ENCODE measurements at regions not wholly inside any gene's neighbourhood (a gene's known extent, or its start where the extent isn't known, plus 50 kb on each side); places are given as distances from the start of the nearest gene placed in this dataset.
"Not testable (repeated sequence)": the region's sequence is repeated elsewhere in the genome, so short reads cannot be mapped to it uniquely, and the experiment has no call there.

- DNase-seq (ENCODE audit: low read depth), result peak; percentile 76
- no peaks in the 10 kb centered on the region for H3K27me3 ChIP-seq (replicated peaks; ENCODE audit: control insufficient read depth, insufficient read depth, low read length)
- H3K9ac ChIP-seq (ENCODE audit: low read length), result peak overlapping the region; percentile 11
- no peaks in the 10 kb centered on the region for H3K36me3 ChIP-seq (ENCODE audit: control insufficient read depth, insufficient read depth, low read length, severe bottlenecking)
- H3K4me1 ChIP-seq (ENCODE audit: control insufficient read depth, insufficient read depth, low read length), result peaks cover 32% of the 10 kb centered on the region
- no peaks in the 10 kb centered on the region for H3K9me3 ChIP-seq (ENCODE audit: control insufficient read depth, low read length)
- H3K4me3 ChIP-seq (ENCODE audit: low read length), result peak overlapping the region; percentile 67
Observed at GRCh38 chr6:118705544-118706491, 54.4 kb upstream of the CEP85L start.

DNA sequence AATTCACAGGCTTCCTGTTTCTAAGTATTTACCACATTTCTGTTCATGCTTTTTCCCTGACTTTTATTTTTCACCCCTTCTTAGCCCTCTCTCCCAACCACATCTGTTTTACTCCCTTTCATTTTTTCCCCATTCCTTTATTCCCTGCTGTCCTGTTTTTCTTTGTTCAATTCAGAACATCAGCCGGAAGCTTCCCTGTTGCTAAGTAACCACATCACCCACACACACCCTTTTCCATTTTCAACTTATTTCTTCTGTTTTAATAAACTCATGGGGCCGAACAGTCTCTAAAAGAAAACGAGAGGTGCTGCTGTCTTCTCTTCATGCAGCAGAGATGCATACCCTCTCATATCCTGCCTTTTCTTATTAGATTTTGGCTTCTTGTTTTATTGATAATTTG lies 53.5 kb upstream of the CEP85L start:
- Histone ChIP-seq H3K36me3 (ENCODE audit: control insufficient read depth, insufficient read depth, low read length, severe bottlenecking) (no peaks in the 10 kb centered on the region), H3K4me3 (ENCODE audit: low read length) (no peak overlapping the region), H3K9me3 (ENCODE audit: control insufficient read depth, low read length) (no peaks in the 10 kb centered on the region), H3K27me3 (replicated peaks; ENCODE audit: control insufficient read depth, insufficient read depth, low read length) (no peaks in the 10 kb centered on the region), H3K9ac (ENCODE audit: low read length) (no peak overlapping the region), H3K4me1 (ENCODE audit: control insufficient read depth, insufficient read depth, low read length) (peaks cover 32% of the 10 kb centered on the region)
- DNase-seq (ENCODE audit: low read depth), result peak; percentile 19

DNA sequence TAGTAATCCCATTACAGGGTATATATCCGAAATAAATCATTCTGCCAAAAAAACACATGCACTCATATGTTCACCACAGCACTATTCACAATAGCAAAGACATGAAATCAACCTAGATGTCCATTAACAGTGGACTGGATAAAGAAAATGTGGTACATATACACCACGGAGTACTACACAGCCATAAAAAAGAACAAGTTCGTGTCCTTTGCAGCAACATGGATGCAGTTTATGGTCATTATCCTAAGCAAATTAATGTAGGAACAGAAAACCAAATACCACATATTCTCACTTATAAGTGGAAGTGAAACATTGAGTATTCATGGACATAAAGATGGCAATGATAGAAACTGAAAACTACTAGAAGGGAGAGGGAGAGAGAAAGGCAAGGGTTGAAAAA lies 49.9 kb upstream of the CEP85L start:
- not testable (repeated sequence) for H3K36me3 ChIP-seq (ENCODE audit: control insufficient read depth, insufficient read depth, low read length, severe bottlenecking); DNase-seq (ENCODE audit: low read depth); H3K9me3 ChIP-seq (ENCODE audit: control insufficient read depth, low read length); H3K9ac ChIP-seq (ENCODE audit: low read length); H3K4me3 ChIP-seq (ENCODE audit: low read length); H3K27me3 ChIP-seq (replicated peaks; ENCODE audit: control insufficient read depth, insufficient read depth, low read length)
- peaks cover 14% of the 10 kb centered on the region for H3K4me1 ChIP-seq (ENCODE audit: control insufficient read depth, insufficient read depth, low read length)

All from adipocyte (in vitro differentiated cells).